NCI-H1105 (cell line): ENCODE measurements at regions not wholly inside any gene's neighbourhood (a gene's known extent, or its start where the extent isn't known, plus 50 kb on each side); places are given as distances from the start of the nearest gene placed in this dataset.

Source experiments
- DNase-seq: peaks from one replicate; lab custom pipeline; 2025; lab: John Stamatoyannopoulos, UW

DNA sequence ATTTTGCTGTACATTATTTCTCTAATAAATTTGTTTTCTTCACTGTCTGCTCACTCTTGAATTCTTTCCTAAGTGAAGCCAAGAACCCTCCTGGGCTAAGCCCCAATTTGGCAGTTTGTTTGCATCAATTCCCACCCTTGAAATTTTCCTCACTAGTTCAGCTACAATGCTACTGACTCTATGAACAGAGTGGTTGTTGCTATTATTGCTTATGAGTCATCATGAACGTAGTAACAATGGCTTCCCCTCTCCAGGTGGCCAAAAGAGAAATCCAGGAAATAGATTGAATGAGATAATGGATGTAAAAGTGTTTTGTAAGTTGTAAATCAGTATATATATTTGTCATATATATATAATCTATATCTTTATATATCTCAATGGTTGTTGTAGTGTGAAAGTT, 193.0 kb downstream of the URB2 start:
- DNase-seq: no peak

DNA sequence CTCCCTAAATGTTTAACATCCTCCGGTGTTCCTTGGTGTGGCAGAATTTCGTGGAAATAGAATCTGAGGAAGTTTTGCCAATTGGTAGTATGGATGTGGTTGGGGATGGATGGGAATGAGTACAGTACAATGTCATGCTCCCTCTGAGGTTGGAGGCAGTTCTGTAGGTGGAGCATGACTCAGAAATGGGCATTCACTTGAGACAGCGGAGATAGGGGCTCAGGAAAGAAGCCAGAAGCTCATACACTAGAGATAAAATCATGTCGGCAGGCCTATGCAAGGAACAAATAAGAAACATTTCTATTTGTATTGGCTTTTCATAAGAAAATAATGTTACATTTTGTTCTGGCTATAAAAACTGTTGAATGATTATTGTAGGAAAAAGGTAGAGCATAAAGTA, 196.0 kb downstream of the URB2 start:
- no peak for DNase-seq

DNA sequence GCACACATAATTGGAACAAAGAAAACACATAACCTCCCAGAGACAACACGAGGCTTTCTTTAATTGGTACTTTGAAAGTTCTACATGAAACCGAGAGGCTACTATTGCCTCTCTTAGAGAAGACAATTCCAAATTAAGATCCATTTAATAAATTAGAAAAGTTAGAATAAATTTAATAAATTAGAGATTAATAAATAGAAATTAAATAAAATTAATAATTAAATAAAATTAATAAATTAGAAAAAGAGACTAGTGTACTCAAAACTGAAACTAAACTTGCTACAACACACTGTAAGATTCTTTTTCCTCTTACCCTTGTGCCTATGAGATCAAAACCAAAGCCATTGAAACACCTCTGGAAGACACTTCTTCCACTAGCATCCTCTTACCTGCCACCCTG, 199.0 kb downstream of the URB2 start:
- DNase-seq: no peak

DNA sequence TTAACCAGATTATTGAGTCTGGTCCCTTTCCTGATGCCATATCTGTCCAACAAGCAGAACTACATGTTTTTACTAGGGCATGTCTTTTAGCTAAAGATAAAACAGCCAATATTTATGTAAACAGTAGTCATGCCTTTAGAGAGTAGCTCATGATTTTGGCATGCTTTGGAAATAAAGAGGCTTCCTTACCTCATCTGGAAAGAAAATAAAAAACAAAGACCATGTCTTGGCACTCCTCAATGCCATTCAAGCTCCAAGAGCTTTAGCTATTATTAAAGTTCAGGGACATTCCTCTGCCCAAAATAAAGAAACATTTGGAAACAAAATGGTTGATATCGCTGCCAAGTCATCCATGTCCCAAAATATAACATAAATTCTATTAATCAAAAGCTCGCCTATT, 202.4 kb downstream of the URB2 start:
- DNase-seq: no peak

DNA sequence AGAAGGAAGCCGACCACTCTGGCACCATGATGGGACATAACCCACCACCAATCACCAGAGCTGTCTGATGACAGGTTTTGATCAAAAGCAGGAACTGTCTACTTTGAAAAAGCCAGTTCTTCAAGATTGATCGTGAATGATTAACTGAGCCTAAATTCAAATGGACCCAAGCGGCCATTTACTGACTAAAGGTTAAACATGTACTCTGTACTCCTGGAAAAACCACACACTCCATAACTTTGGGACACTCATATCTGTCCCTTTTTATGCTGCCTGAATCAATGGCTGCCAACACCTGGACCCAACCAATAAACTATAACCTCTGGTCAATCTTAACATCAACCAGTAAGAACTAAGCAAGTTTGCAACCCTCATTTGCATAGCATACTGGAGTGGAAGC, 206.6 kb downstream of the URB2 start:
- DNase-seq: no peak

DNA sequence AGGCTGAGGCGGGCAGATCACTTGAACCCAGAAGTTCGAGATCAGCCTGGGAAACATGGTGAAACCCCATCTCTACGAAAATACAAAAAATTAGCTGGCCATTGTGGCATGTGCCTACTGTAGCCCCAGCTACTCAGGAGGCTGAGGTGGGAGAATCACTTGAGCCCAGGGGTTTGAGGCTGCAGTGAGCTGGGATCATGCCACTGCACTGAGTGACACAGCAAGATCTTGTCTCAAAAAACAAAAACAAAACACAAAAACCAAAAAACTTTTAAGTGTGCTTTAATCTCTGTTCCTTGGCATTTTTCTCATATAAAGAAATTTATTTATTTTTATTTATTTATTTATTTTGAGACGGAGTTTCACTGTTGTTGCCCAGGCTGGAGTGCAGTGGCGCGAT, 208.2 kb downstream of the URB2 start:
- no peak for DNase-seq

DNA sequence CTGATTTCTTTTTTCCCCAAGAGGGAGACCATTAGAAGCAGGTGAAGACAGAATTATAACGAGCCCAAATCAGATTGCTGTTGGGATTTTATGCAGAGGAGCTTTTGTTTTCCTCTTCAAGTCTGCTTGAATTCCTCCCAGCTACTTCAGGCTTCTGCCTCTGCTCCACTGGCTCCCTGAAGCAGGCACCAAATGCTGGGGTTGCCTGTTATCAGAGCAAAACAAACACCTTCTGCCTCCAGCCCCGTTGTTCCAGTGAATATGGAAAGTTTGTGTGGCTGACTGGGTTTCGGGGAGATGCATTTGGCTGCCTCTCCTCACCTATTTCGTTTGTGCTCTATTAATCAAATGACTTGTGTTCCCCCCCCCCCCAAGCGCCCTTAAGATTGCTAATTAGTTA, 209.2 kb downstream of the URB2 start:
- no peak for DNase-seq

DNA sequence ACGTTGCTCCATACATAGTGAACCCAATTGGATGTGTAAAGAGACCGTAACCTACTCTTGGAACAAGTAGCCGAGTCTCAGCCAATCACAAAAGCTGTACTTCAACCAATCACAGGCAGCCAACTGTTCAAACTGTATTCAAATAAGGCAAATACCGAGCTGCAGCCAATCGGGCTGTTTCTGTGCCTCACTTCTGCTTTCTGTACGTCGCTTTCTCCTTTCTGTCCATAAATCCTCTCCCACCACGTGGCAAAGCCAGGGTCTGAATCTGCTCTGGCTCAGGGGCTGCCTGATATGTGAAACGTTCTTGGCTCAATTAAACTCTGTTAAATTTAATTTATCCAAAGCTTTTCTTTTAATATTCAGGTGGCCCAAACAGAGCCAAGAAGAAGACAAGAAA, 210.3 kb downstream of the URB2 start:
- DNase-seq: no peak

DNA sequence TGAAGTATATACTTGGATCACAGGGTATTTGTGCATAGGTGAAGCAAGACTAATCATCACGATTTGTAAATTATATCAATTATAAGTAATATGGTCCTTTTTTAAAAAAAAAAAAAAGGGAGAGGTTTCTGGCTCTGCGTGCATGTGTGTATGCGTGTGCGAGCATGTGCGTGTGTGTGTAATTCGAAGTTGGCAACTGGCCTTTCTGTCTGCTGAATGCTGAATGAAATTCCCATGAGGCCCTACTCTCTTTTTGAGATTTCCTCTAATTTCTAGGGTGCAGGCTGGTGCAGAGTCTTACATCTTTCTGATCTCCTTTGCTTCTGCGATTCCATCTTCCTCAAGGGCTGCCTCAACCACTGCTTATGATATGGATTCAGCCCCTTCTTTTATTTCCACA, 212.2 kb downstream of the URB2 start:
- DNase-seq: no peak

DNA sequence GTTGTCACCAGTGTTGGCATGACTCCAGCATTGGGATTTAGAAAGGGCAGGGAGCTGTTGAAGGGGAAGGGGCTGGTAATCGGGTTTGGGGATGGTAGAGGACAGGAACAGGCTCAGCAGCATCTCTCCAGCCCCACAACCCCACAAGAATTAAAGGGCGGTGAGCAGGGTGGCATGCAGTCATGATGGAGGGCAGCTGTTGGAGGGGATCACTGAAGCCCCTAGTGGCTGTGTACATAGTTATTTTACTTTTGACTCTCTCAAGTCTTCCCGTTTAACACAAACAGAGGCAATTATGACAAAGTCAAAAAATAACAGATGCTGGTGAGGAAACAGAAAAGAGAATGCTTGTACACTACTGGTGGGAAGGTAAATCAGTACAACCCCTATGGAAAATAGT, 213.8 kb downstream of the URB2 start:
- DNase-seq: no peak

DNA sequence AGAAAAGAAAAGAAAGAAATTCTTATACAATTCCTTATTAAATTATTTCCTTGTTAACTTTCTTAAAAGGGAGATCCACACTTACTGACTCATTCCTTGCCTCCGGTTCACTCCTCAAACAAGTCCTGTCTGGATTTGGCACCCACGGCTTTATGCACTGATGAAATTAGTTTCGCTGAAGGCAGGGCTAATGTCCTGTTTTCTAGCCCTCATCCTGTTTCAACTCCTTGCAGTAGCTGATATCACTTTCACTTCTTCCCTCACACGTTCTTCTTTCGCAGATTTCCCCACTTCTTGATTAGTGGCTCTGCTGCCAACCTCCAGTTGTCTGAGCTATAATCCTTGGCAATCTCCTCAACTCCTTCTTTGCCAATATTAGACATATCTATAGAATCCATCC, 215.2 kb downstream of the URB2 start:
- no peak for DNase-seq

DNA sequence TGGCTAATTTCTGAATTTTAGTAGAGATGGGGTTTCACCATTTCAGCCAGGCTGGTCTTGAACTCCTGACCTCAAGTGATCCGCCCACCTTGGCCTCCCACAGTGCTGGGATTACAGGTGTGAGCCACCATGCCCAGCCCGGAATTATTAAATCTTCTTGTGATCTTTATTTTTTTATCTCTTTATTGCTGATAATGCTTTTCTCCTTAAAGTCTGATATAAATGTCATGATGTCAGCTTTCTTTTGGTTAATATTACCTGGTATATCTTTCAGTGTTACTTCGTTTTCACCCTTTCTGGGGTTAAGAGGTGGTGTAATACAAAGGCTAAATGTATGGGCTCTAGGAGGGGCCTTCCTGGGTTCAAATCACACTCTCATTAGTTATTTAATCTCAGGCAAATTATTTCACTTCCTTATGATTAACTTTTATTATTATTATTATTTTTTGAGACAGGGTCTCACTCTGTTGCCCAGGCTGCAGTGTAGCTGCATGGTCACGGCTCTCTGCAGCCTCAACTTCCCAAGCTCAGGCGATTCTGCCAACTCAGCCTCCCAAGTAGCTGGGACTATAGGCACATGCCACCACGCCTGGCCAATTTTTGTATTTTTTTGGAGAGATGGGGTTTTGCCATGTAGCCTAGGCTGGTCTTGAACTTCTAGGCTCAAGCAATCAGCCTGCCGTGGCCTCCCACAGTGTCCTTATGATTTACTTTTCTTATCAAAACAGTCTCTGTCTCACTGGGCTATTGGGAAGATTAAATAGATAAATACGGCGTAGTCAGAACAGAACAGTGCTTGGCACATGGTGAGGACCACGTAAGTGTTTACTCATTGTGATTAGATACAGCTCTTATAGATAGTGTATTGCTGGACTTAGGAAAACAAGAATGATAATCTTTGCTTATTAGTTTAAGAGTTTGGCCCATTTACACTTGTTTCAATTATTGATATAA, 216.5 kb downstream of the URB2 start:
- DNase-seq: no peak

DNA sequence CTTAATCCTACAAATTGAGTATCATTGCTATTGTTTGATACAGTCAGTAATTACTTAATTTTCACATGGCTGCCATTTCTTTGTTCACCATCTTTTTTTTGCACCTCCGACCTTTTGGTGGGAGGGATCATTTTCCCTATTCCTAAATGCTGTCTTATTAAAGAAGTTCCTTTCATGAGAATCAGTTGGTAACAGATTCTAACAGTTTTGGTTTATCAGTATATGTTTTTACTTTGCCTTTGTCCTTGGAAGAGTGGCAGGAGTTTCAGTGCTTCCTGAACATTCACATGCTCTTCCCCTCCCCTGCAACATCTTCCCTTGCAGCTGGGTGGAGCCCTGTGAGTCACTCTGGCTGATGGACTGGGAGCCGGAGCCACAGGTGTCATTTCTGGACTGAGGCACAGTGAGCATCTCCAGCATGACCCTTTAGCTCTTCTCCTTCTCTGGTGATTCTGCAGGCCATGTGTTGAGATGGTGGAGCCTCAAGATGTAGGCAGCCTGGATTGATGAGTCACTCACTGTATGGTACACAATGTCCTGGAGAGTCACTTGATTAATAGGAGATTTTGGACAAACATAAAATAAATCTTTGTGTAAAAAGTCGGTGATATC, 217.7 kb downstream of the URB2 start:
- DNase-seq: no peak

DNA sequence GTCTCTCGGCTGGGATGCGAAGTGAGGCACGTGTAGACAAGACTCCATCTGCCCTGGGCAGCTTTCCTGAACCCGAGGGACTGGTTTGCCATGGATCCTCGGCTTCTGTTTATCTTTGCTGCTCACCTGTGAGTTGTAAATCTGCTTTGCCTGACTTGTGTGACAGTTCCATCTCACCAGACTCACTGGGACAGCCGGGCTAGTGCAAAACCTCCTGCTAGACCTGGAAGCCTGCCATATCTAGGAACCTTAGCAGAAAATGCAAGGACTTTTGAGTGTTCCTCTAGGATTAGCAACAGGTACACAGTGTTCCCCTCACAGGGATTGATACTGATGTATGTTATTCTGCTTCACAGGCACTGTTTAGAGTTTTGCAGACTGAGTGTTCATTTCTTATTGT, 218.6 kb downstream of the URB2 start:
- peak; percentile 64 for DNase-seq

DNA sequence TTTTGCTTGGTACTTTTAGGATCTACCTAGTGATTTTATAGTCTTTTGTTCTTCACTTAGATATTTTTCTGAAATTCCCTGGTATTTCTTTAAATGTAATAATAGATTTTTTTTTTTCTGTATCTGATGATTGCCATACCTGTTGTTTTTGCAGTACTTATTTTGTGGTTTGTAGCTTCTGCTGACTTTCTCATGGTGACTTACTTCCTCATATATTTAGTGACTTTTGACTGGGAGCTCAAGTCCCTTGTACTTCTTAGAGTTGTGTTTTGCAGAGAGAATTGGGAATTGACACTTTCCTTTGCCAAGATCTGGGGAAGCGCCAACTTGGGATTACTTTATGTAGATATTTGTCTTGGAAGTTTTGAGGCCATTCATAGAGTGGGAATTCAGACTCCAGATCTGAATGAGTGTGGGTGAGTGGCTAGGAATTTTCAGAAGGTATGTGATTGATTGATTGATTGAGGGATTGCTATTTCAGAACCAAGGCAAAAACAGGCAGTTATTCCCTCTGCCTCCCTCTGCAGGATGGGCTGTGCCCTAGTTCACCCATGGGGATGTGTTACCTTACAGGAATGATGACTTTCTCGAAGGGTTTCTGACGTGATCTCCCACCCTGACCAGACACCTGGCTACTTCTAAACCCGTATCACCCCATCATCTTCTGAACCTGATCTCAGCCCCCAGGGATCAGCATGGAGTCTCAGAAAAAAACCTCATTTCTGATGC, 219.5 kb downstream of the URB2 start:
- DNase-seq: no peak

DNA sequence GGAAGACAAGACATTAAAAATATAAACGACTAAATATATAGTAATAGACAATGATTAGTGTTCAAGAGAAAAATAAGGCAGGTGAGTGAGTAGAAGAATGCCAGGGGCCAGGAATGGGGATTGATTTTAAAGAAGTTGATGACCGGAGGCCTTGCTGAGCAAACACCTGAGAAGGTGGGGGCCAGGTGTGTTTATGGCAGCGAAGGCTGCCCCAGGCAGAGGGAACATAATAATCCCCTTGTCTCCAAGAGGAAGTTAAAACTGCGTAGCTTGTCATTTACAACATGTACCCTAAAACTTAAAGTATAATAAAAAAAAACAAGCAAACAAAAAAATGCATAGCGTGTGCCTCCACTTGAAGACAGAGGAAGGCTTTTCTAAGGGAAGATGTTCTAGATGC, 220.3 kb downstream of the URB2 start:
- DNase-seq: no peak

DNA sequence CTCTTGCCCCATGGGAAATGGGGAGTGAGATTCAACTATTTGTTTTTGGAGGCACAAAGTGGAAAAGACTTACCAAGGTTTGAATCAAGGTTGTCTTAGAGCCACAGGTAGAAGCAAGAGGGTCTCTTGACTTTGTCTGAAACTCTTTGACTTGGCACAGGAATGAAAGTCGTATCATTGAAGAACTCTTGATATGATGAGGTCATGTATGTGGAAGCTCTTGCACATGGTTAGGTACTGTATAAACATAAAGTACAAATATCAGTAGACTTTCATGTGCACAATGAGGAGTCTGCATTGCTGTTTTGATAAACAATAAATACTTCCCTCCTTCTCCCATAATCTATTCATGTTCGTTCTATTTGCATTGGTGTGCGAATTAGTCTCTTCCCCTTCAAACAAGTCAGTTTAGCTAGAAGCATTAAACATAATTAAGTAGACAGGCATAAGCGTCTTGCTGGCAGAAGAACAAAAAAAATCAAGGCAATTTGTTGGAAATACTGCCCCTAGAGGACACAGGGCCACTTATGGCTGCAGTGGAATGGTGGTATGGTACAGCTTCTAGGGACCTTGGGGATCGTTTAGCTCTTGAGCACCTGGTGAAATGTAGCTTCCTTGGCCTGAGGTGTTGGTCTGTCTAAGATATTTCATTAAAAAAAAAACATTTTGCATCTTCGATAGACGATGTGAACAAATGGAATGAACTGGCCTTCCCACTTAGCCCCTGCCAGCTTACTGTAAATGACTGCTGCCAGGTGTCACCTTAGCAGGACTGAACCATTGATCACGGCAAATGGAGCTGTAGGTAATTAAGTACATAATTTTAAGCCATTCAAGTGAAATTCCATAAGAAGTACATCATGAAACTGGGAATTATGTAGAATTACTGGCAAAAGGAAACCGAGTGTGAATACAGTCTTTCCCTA, 218.0 kb upstream of the GALNT2 start:
- no peak for DNase-seq

DNA sequence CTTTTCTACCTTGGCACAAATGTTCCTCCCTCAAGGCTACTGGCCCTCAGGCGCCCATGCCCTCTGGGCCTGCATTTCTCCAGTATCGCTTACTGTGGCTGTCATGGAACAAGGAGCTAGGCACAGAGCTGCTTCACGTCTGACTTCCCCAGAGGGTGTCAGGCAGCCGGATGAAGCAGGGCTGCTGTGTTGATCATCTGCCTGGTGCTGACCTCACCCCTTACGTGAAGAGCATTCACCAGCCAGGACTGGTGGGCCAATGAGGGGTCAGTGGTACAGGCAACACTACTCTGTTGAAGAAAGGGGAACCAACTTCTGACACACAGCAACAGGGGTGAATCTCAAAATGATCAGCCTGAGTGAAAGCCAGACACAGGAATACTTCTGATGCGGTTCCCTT, 215.5 kb upstream of the GALNT2 start:
- DNase-seq: no peak

DNA sequence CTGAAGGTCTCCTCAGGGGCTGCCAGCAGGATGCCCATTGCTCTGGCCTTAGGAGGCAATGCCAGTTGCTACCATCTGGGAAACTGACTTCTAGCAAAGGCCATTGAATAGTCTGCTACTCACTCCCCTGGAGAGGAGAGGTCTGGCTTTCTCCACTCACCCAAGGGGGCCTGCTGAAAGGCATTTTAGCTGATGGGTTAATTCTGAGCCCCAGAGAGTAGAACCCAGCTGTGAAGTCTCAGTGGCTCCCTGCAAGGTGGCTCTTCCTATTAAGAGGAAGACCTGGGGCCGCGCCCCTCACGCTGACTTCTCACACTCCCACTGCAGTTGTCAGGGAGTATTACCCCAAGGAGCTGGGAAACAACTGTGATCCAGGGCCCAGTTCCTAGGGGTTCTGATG, 213.3 kb upstream of the GALNT2 start:
- DNase-seq: no peak

DNA sequence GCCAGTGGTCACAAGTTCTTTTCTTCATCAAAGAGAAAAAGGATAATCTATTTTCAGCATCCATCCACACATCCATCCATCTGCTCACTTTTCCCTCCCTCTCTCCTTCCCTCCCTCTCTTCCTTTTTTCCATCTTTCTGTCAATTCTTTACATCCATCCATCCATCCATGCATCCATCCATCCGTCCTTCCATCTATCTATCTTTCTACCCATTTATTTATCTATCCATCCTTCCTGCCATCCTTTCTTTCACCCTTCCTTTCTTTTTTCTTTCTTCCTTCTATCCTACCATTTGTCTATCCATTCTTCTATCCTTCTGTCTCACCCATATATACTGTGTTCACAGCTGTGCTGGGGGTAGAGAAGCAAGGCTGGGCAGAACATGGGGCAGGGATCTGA, 212.4 kb upstream of the GALNT2 start:
- DNase-seq: no peak

DNA sequence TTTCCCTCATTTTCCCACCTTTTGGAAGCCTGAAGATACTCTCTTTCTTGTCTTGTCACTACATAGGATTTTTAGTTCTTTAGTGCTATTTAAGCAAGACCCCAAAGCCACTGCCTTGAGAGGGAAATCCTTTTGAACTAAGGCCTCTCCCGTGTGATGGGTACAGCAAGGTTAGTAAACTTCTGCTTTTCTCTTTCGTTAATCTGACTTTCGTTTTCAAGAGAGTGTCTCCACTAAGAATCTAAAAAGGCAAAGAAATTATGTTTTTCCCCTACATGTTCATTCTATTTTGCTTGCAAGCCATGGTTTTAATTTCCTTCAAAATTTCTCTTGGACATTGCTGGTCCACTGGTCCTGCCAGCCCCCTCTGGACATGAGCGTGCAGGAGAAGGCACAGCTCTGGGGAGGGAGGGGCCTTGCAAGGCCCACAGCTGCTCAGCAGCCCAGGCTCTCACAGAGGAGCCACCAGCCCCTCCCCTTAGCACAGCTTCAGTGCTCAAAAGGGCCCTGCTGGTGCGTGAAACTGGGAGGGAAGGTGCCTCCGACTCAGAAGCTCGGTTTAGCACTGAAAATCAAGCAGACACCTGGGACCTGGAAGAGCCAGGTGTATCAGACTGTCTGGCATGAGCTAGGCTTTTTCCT, 210.9 kb upstream of the GALNT2 start:
- no peak for DNase-seq
